WI38 (cell line): ENCODE measurements at regions not wholly inside any gene's neighbourhood (a gene's known extent, or its start where the extent isn't known, plus 50 kb on each side); places are given as distances from the start of the nearest gene placed in this dataset.

Experiments used
- H3K4me3 ChIP-seq: 2 replicates; pipeline ENCODE4 v1.5.1; 2011; ENCODE audit warnings: low read depth, mild to moderate bottlenecking, control low read depth, low read length
- CTCF ChIP-seq: IDR thresholded peaks from 2 replicates; pipeline ENCODE4 v1.5.1; 2012; ENCODE audit warnings: low read depth, mild to moderate bottlenecking, control low read depth, low read length

GRCh38 chr4:158001756-158002155 lies 171.1 kb downstream of the GASK1B start:
- H3K4me3 ChIP-seq, result no peak overlapping the region
- TF ChIP-seq CTCF, result no peak

- TF ChIP-seq CTCF, result no peak
- H3K4me3 ChIP-seq, result no peak overlapping the region
These were observed 173.1 kb downstream of the GASK1B start for GRCh38 chr4:157999723-158000122.

GRCh38 chr4:157997296-157997695 lies 175.5 kb downstream of the GASK1B start:
- no peak for TF ChIP-seq CTCF
- no peak overlapping the region for H3K4me3 ChIP-seq

GRCh38 chr4:157996061-157997028 lies 176.5 kb downstream of the GASK1B start:
- no peak for TF ChIP-seq CTCF
- no peak overlapping the region for H3K4me3 ChIP-seq

DNA sequence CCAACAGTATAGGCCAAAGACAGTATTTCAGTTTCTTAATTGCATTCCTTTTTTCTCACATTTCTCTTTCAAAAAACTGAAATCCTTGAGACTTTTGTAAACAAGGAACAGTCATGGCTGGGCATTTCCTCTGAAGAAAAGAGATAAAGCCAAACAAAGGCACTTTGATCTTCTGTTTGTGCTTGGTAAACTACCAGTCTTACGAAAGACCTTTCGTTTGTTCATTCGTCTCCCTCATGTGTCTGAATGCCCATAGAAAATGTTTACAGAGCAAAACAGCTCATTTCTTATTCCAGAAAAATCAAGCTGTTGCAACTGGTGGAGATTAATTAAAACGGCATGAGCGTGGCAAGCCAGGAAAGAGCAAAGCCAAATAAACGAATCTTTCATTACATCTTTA lies 178.0 kb downstream of the GASK1B start:
- no peak for TF ChIP-seq CTCF
- no peak overlapping the region for H3K4me3 ChIP-seq

DNA sequence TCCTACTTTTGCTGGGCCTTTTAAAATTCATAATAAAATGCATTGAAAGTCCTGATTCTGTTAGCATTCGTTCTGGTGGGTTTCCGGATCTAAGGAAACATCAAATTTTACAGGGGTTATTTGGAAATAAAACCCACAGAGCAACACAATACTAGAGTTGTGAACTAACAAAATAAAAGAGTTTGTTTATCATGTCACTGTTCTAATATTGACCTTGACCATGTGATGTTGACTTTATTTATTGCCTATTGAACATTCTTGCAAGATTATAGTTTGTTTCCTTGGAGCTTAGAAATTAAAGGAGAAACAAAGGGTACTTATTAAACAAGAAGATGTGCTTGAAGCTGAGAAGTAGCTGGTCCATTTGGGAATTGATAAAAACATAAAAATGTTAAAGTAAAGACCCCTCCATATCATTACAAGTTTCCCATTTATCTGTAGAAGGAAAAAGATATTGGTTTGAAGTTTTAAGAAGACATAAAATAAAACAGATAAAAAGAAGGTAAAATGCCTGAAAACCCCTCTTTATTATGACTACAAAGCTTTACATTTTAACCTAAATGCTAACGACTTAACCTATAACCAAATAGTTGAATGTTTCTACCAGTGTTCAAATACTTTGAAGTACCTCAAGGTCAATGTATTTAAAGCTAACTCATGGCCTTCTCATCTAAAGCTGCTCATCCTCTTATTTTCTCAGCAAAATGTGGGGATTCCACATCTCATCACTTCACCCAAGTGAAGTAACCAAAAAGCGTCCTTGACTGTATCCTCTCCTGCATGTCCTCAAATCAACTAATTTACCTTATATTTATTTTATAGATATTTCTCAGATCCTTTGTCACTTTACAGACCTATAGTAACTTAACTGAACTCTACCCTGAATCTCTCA lies 179.6 kb downstream of the GASK1B start:
- no peak overlapping the region for H3K4me3 ChIP-seq
- no peak for TF ChIP-seq CTCF
